ENCODE measurements at regions not wholly inside any gene's neighbourhood (a gene's known extent, or its start where the extent isn't known, plus 50 kb on each side); places are given as distances from the start of the nearest gene placed in this dataset.
"Not testable (repeated sequence)": the region's sequence is repeated elsewhere in the genome, so short reads cannot be mapped to it uniquely, and the experiment has no call there.

DNA sequence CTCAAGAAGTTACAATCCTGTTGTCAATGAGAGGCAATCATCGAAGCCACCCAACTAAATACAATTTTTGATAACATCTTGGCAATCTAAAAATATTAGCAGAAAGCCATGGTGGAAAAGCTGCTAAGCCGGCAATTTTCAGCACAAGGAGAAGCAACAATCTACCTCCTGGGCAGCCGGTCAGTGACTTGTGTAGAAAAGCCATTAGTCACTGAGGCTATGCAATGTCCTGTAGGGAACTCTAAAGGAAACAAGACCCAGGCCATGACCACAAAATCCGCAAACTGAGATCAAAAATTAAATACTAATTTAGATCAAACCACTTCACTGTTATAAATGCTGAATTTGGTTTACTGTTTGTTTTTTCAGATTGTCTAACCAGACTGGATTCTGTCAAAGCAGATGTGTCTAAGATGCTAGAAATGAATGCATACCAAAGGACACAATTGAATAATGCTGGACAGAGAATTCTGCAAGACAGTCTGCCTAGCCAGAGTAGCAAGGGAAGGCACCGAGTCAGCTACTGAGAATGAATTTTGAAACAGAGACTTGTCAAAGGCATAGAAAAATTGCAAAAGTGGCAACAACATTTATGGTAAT, 384.8 kb downstream of the PRELID2 start:
- Histone ChIP-seq H3K9me3 (ENCODE audit: low read length) (no peaks in the 10 kb centered on the region), H3K9me2 (ENCODE audit: low read depth, low read length) (no peaks in the 10 kb centered on the region), H3K36me3 (ENCODE audit: insufficient read depth, low read length) (no peaks in the 10 kb centered on the region), H3K4me2 (ENCODE audit: low read length) (no peak overlapping the region), H3K27ac (ENCODE audit: low read depth, low read length, poor library complexity, severe bottlenecking) (no peak overlapping the region), H3K9ac (ENCODE audit: low read length) (no peak overlapping the region), H3K4me1 (ENCODE audit: insufficient read depth, low read length, severe bottlenecking) (no peaks in the 10 kb centered on the region), H4K20me1 (ENCODE audit: insufficient read depth, low read length) (no peaks in the 10 kb centered on the region), H3K27me3 (ENCODE audit: insufficient read depth, low read length) (no peaks in the 10 kb centered on the region), H3K79me2 (ENCODE audit: insufficient read depth, low read length) (no peaks in the 10 kb centered on the region), H3F3A (ENCODE audit: insufficient read depth, low read length) (no peaks in the 10 kb centered on the region), H2AFZ (ENCODE audit: low read length) (no peak overlapping the region), H3K4me3 (ENCODE audit: low read depth, low read length, poor library complexity, severe bottlenecking) (no peak overlapping the region)
- TF ChIP-seq, protein P1, sequence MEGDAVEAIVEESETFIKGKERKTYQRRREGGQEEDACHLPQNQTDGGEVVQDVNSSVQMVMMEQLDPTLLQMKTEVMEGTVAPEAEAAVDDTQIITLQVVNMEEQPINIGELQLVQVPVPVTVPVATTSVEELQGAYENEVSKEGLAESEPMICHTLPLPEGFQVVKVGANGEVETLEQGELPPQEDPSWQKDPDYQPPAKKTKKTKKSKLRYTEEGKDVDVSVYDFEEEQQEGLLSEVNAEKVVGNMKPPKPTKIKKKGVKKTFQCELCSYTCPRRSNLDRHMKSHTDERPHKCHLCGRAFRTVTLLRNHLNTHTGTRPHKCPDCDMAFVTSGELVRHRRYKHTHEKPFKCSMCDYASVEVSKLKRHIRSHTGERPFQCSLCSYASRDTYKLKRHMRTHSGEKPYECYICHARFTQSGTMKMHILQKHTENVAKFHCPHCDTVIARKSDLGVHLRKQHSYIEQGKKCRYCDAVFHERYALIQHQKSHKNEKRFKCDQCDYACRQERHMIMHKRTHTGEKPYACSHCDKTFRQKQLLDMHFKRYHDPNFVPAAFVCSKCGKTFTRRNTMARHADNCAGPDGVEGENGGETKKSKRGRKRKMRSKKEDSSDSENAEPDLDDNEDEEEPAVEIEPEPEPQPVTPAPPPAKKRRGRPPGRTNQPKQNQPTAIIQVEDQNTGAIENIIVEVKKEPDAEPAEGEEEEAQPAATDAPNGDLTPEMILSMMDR (IDR thresholded peaks at IDR 0.05; ENCODE audit: low read length), result no peak

DNA sequence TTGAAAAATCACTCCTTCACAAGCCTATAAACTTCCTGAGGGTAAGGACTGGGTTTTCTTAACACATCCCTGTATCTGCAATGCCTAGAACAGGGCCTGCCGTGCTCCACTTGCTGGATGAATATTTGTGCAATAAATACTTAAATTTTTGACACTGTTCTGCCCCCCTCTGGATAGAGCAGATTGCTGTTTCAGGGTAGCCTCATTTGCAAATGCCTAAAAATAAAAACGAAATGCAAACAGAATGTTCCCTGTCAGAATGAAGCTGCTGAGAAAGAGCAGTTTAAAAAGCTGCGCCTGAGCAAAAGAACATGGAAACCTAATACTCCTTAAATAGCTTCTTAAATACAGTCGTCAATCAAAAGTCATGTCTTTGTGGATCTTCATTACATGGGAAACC, 385.3 kb downstream of the PRELID2 start:
- no peak overlapping the region for H3K4me2 ChIP-seq (ENCODE audit: low read length)
- no peaks in the 10 kb centered on the region for H3K36me3 ChIP-seq (ENCODE audit: insufficient read depth, low read length)
- H3K4me3 ChIP-seq (ENCODE audit: low read depth, low read length, poor library complexity, severe bottlenecking), result no peak overlapping the region
- no peaks in the 10 kb centered on the region for H4K20me1 ChIP-seq (ENCODE audit: insufficient read depth, low read length)
- H3K79me2 ChIP-seq (ENCODE audit: insufficient read depth, low read length), result no peaks in the 10 kb centered on the region
- H3K9me2 ChIP-seq (ENCODE audit: low read depth, low read length), result no peaks in the 10 kb centered on the region
- no peak overlapping the region for H3K9ac ChIP-seq (ENCODE audit: low read length)
- H3K27ac ChIP-seq (ENCODE audit: low read depth, low read length, poor library complexity, severe bottlenecking), result no peak overlapping the region
- no peaks in the 10 kb centered on the region for H3F3A ChIP-seq (ENCODE audit: insufficient read depth, low read length)
- no peak for TF ChIP-seq EZH2 (IDR thresholded peaks at IDR 0.05; ENCODE audit: borderline replicate concordance, low read length)
- TF ChIP-seq, protein P1 (IDR thresholded peaks at IDR 0.05; ENCODE audit: low read length), result no peak
- H3K27me3 ChIP-seq (ENCODE audit: insufficient read depth, low read length), result no peaks in the 10 kb centered on the region
- no peak overlapping the region for H2AFZ ChIP-seq (ENCODE audit: low read length)
- no peaks in the 10 kb centered on the region for H3K4me1 ChIP-seq (ENCODE audit: insufficient read depth, low read length, severe bottlenecking)
- no peaks in the 10 kb centered on the region for H3K9me3 ChIP-seq (ENCODE audit: low read length)

DNA sequence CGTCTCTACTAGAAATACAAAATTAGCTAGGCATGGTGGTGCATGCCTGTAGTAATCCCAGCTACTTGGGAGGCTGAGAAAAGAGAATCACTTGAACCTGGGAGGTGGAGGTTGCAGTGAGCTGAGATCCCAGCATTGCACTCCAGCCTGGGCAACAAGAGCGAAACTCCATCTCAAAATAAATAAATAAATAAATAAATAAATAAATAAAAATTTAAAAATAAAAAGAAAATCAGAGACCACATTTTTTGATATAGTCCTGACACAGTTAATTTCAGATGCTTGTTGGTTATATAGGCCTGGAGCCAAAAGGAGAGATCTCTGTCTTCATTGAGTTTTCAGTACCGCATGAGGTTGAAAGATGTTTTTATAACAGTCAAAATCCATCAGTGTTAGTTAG, 388.3 kb downstream of the PRELID2 start:
- H3K4me2 ChIP-seq (ENCODE audit: low read length); H3K36me3 ChIP-seq (ENCODE audit: insufficient read depth, low read length); H2AFZ ChIP-seq (ENCODE audit: low read length); H3K4me3 ChIP-seq (ENCODE audit: low read depth, low read length, poor library complexity, severe bottlenecking); H3K9me3 ChIP-seq (ENCODE audit: low read length); H3K4me1 ChIP-seq (ENCODE audit: insufficient read depth, low read length, severe bottlenecking); H4K20me1 ChIP-seq (ENCODE audit: insufficient read depth, low read length); H3K27ac ChIP-seq (ENCODE audit: low read depth, low read length, poor library complexity, severe bottlenecking); H3K79me2 ChIP-seq (ENCODE audit: insufficient read depth, low read length); H3F3A ChIP-seq (ENCODE audit: insufficient read depth, low read length); H3K9ac ChIP-seq (ENCODE audit: low read length); H3K9me2 ChIP-seq (ENCODE audit: low read depth, low read length); H3K27me3 ChIP-seq (ENCODE audit: insufficient read depth, low read length): not testable (repeated sequence)

DNA sequence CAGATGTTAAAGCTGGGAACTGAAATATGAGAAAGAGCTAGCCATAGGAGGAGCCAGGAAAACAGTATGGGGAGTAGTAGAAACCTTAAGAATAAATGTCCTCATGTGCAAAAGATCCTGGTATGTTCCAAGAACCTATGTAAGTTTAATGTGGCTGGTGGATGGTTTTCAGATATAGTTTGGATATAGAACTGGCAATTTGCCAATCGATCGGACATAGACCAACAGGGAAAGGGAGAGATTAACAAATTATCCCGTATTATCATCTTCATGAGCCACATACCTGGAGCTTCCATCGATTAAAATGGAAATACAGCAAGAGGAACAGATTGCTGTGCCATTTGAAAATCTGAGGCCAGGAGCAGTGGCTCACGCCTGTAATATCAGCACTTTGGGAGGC, 388.7 kb downstream of the PRELID2 start:
- Histone ChIP-seq H2AFZ (ENCODE audit: low read length) (no peak overlapping the region), H3K79me2 (ENCODE audit: insufficient read depth, low read length) (no peaks in the 10 kb centered on the region), H3K4me1 (ENCODE audit: insufficient read depth, low read length, severe bottlenecking) (no peaks in the 10 kb centered on the region), H3K9ac (ENCODE audit: low read length) (no peak overlapping the region), H3K27ac (ENCODE audit: low read depth, low read length, poor library complexity, severe bottlenecking) (no peak overlapping the region), H4K20me1 (ENCODE audit: insufficient read depth, low read length) (no peaks in the 10 kb centered on the region), H3K36me3 (ENCODE audit: insufficient read depth, low read length) (no peaks in the 10 kb centered on the region), H3F3A (ENCODE audit: insufficient read depth, low read length) (no peaks in the 10 kb centered on the region), H3K9me2 (ENCODE audit: low read depth, low read length) (no peaks in the 10 kb centered on the region), H3K9me3 (ENCODE audit: low read length) (no peaks in the 10 kb centered on the region), H3K4me3 (ENCODE audit: low read depth, low read length, poor library complexity, severe bottlenecking) (no peak overlapping the region), H3K27me3 (ENCODE audit: insufficient read depth, low read length) (no peaks in the 10 kb centered on the region), H3K4me2 (ENCODE audit: low read length) (no peak overlapping the region)
- TF ChIP-seq, protein P1 (IDR thresholded peaks at IDR 0.05; ENCODE audit: low read length), result no peak
- no peak for TF ChIP-seq EZH2 (IDR thresholded peaks at IDR 0.05; ENCODE audit: borderline replicate concordance, low read length)

Data from OCI-LY1 (cell line).